ENCODE measurements at regions not wholly inside any gene's neighbourhood (a gene's known extent, or its start where the extent isn't known, plus 50 kb on each side); places are given as distances from the start of the nearest gene placed in this dataset.

GRCh38 chr7:149686449-149686848, 86.9 kb downstream of the ZNF467 start:
- TF ChIP-seq CTCF (IDR thresholded peaks at IDR 0.05; ENCODE audit: low read length) (no peak), EZH2 (IDR thresholded peaks at IDR 0.05; ENCODE audit: borderline replicate concordance, low read length) (no peak)
